ENCODE measurements at regions not wholly inside any gene's neighbourhood (a gene's known extent, or its start where the extent isn't known, plus 50 kb on each side); places are given as distances from the start of the nearest gene placed in this dataset.
A peak's percentile ranks its signal among the peaks of the same experiment; 100 is the strongest.

DNA sequence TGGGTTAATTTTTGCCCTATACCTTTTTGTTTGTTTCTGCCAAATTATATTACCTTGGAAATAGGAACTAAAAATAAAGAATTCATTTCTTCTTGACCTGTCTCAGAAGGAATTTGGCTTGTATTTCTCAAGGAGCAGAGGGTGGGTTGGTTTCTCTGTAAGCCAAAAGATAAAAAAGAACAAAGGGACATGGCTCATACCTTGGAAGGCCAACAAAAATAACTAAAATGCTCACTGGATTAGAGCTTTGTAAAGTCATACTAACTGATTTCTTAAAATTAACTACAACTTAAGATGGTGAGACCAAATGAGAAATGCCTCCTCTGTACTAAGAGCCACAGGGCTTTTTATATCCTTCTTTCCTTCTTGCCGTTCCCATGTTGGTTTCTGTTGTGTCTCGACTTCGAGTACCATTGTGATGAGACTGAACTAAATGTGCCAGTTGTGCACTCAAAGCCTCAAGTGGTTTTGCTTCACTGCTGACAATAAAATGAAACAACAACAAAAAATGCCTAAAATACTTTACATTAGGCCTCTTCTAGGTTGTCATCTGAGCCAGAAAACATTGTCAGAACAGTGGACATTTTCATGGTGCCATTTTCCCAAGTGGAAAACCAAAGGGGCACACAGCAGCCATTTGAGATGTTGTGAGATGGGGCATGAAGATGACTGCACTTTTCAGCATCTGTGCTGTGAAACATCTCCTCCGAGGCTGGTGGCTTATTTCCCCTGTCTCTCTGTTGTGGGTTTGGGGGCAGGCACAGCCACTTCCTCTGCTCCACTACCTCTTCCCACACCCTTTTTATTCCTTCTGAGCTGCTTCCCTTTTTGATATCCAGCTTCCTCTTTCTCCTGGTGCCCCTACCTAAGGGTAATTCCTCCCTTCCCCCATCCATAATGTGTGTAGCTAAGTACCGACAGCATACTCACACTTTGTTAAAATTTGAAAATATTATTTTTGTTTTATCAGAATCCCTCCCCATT is 51.8 kb upstream of the AGR3 start:
- no peaks in the 10 kb centered on the region for H3K9me3 ChIP-seq
- H3K27me3 ChIP-seq = no peaks in the 10 kb centered on the region
- TF ChIP-seq EP300 (IDR thresholded peaks at IDR 0.05) = peak in 1 of 2 donors; percentile 47
- TF ChIP-seq POLR2A (IDR thresholded peaks at IDR 0.05) = no peak
- TF ChIP-seq, protein P1, sequence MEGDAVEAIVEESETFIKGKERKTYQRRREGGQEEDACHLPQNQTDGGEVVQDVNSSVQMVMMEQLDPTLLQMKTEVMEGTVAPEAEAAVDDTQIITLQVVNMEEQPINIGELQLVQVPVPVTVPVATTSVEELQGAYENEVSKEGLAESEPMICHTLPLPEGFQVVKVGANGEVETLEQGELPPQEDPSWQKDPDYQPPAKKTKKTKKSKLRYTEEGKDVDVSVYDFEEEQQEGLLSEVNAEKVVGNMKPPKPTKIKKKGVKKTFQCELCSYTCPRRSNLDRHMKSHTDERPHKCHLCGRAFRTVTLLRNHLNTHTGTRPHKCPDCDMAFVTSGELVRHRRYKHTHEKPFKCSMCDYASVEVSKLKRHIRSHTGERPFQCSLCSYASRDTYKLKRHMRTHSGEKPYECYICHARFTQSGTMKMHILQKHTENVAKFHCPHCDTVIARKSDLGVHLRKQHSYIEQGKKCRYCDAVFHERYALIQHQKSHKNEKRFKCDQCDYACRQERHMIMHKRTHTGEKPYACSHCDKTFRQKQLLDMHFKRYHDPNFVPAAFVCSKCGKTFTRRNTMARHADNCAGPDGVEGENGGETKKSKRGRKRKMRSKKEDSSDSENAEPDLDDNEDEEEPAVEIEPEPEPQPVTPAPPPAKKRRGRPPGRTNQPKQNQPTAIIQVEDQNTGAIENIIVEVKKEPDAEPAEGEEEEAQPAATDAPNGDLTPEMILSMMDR (IDR thresholded peaks at IDR 0.05) = no peak
- H3K4me1 ChIP-seq = peaks cover 0 to 11% (median 3%) of the 10 kb centered on the region in 4 donors
- DNase-seq (ENCODE audit: low spot score in 2 of 2) = no peak
- no peak overlapping the region for H3K4me3 ChIP-seq
- no peak overlapping the region for H3K27ac ChIP-seq
- H3K36me3 ChIP-seq = no peaks in the 10 kb centered on the region
- 82 to 86% methylated on average over 5 of the region's 5 CpGs for WGBS, 2 donors

DNA sequence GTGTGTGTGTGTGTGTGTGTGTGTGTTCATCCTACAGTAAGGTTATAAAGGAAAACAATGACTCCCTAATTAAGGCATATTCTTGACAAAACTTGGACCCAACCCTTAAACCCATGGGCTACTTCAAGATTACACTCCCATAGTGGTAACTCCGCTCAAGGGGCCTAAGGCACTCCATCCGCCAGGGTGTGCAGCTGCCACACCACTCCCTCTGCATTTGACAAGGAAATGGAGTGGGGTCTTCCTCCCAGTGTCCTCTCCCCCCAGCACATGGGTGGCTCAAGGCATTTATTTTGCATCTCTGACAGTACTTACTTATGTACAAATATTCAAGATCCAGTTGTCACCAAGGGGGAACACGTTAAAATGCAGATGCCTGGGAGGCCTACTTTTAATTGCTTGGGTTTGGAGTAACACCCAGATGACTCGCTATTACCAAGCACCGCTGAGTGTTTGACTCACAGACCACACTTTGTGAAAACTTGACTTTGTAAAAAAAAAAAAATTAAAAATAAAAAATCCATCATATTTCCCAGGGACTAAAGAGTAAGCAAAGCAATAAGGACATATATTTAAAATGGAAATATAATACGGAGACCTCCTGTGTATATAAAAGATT is 53.0 kb upstream of the AGR3 start:
- no peak for DNase-seq (ENCODE audit: low spot score in 2 of 2)
- Histone ChIP-seq H3K27ac (peak overlapping the region in 1 of 4 donors; percentile 15), H3K4me3 (no peak overlapping the region), H3K9me3 (no peaks in the 10 kb centered on the region), H3K27me3 (no peaks in the 10 kb centered on the region), H3K36me3 (no peaks in the 10 kb centered on the region), H3K4me1 (peaks cover 0 to 11% (median 3%) of the 10 kb centered on the region in 4 donors)
- WGBS, 2 donors = 85% methylated on average over 6 of the region's 6 CpGs
- TF ChIP-seq POLR2A (IDR thresholded peaks at IDR 0.05) (no peak), EP300 (IDR thresholded peaks at IDR 0.05) (no peak)
- TF ChIP-seq, protein P1 (IDR thresholded peaks at IDR 0.05) = no peak

DNA sequence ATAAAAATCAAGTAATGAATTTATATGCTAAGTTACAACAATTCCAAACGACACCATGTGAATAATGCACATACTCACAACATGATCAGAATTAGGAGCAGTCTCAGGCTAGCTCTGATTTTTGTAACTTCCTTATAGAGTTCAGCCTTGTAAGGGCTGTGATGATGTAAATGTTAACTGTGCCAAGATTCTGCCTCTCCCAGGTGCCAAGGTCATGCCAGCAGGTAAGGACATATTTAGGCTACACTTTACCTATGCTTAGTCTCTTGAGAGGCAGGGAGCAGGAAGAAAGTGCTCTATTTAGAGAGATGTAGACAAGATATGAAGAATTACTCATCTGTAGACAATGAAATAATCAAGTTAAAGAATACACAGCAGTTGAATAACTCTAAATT is 53.6 kb upstream of the AGR3 start:
- 87 to 92% methylated on average over 1 of the region's 1 CpG for WGBS, 2 donors
- peak overlapping the region in 1 of 4 donors; percentile 15 for H3K27ac ChIP-seq
- no peaks in the 10 kb centered on the region for H3K36me3 ChIP-seq
- TF ChIP-seq, protein P1 (IDR thresholded peaks at IDR 0.05) = no peak
- no peak for TF ChIP-seq POLR2A (IDR thresholded peaks at IDR 0.05)
- TF ChIP-seq EP300 (IDR thresholded peaks at IDR 0.05) = no peak
- no peaks in the 10 kb centered on the region for H3K27me3 ChIP-seq
- no peak overlapping the region for H3K4me3 ChIP-seq
- H3K4me1 ChIP-seq = peaks cover 0 to 11% (median 3%) of the 10 kb centered on the region in 4 donors
- DNase-seq (ENCODE audit: low spot score in 2 of 2) = no peak
- H3K9me3 ChIP-seq = no peaks in the 10 kb centered on the region

DNA sequence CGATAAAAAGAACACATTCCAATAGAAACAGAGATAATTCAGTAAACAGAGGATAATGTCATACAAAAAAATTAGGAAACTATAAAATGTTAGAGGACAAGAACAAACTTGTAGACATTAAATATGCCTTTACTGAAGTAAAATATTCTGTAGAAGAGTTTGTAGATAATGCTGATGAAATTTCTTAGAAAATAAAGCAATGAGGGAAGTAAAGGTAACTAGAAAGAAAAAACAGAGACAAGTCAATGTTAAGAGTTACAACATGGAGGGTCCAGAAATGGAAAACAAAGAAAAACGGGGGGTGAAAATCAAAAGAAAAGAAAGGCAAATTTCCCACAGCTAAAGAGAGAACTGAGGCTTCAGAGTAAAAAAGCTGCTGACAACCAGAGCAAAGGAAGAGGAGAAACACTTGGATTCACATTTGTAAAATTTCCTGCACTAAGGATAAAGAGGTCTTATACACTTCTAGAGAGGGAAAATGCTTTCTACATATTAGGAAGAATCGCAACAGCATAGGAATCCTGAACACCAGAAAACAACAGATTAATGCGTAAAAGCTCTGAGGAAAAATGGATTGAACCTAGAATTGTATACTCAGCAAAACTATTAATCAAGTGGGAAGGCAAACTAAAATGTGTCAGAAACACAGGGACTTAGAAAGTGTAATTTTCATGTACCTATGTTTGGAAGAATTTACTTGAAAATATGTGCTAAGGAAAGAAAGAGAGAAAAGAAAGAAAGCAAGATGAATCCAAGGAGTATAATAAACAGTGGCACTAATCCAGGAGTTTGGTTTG is 55.0 kb upstream of the AGR3 start:
- TF ChIP-seq, protein P1 (IDR thresholded peaks at IDR 0.05) = no peak
- no peak for TF ChIP-seq POLR2A (IDR thresholded peaks at IDR 0.05)
- TF ChIP-seq EP300 (IDR thresholded peaks at IDR 0.05) = no peak
- Histone ChIP-seq H3K27ac (no peak overlapping the region), H3K4me1 (peaks cover 0 to 11% (median 3%) of the 10 kb centered on the region in 4 donors), H3K27me3 (no peaks in the 10 kb centered on the region), H3K9me3 (no peaks in the 10 kb centered on the region), H3K36me3 (no peaks in the 10 kb centered on the region), H3K4me3 (no peak overlapping the region)
- 87 to 93% methylated on average over 4 of the region's 4 CpGs for WGBS, 2 donors
- no peak for DNase-seq (ENCODE audit: low spot score in 2 of 2)

Measured in tibial nerve (tissue), 4 donors.